ENCODE measurements at regions not wholly inside any gene's neighbourhood (a gene's known extent, or its start where the extent isn't known, plus 50 kb on each side); places are given as distances from the start of the nearest gene placed in this dataset.

DNA sequence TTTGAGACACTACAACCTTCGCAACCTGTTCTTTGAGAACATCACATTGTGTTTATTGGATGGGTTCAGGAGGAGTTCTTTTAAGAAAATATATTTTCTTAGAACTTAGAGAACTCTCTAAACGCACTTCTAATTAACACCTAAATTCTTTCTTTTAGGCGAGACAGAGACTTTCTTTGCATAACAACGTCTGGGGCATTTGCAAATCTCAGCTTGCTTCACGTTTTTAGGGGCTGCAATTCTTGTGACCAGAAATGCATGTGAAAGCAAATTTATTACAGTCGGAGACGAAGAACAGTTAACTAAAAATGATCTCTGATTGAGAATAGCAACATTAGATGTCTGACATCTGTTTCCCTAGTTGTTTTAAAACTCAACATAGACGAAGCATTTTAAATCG lies 568.3 kb upstream of the ZNF717 start:
- TF ChIP-seq, protein P1, sequence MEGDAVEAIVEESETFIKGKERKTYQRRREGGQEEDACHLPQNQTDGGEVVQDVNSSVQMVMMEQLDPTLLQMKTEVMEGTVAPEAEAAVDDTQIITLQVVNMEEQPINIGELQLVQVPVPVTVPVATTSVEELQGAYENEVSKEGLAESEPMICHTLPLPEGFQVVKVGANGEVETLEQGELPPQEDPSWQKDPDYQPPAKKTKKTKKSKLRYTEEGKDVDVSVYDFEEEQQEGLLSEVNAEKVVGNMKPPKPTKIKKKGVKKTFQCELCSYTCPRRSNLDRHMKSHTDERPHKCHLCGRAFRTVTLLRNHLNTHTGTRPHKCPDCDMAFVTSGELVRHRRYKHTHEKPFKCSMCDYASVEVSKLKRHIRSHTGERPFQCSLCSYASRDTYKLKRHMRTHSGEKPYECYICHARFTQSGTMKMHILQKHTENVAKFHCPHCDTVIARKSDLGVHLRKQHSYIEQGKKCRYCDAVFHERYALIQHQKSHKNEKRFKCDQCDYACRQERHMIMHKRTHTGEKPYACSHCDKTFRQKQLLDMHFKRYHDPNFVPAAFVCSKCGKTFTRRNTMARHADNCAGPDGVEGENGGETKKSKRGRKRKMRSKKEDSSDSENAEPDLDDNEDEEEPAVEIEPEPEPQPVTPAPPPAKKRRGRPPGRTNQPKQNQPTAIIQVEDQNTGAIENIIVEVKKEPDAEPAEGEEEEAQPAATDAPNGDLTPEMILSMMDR (IDR thresholded peaks at IDR 0.05) = no peak
- TF ChIP-seq ZFX (IDR thresholded peaks at IDR 0.05; ENCODE audit: borderline replicate concordance) = no peak
